Activated naive CD8-positive, alpha-beta T cell treated with anti-CD3 and anti-CD28 coated beads, Interleukin-2, amount 50 U/mL, for 24 hours (primary cell): ENCODE measurements at regions not wholly inside any gene's neighbourhood (a gene's known extent, or its start where the extent isn't known, plus 50 kb on each side); places are given as distances from the start of the nearest gene placed in this dataset.

Experiments
- ATAC-seq: fragments of 150-1000 bp; cut with Tn5 transposase; one replicate; pipeline ENCODE4 v1.10.0; 2021
- DNase-seq: peaks from one replicate; pipeline ENCODE4 v3.0.0; 2021
- H3K27ac Mint-ChIP-seq: one replicate; pipeline ENCODE4 v1.8.0; 2021; ENCODE audit warnings: mild to moderate bottlenecking, mixed read lengths
- H3K27me3 Mint-ChIP-seq: one replicate; pipeline ENCODE4 v1.8.0; 2021; ENCODE audit warnings: mixed read lengths
- H3K36me3 Mint-ChIP-seq: one replicate; pipeline ENCODE4 v1.8.0; 2021; ENCODE audit warnings: low read depth, mixed read lengths
- H3K4me1 Mint-ChIP-seq: one replicate; pipeline ENCODE4 v1.8.0; 2021; ENCODE audit warnings: mixed read lengths
- H3K4me3 Mint-ChIP-seq: one replicate; pipeline ENCODE4 v1.8.0; 2021; ENCODE audit warnings: mild to moderate bottlenecking, moderate library complexity, mixed read lengths
- H3K9me3 Mint-ChIP-seq: one replicate; pipeline ENCODE4 v1.8.0; 2021; ENCODE audit warnings: mixed read lengths

- Mint-ChIP-seq H3K9me3 (no peaks in the 10 kb centered on the region), H3K27me3 (peaks cover 5% of the 10 kb centered on the region), H3K36me3 (no peaks in the 10 kb centered on the region), H3K4me3 (no peak overlapping the region), H3K27ac (no peak overlapping the region), H3K4me1 (peaks cover 10% of the 10 kb centered on the region)
- DNase-seq (no peak), ATAC-seq (no peak)
Measured at GRCh38 chr7:144908943-144909556, 73.2 kb upstream of the TPK1 start.

- H3K27ac Mint-ChIP-seq, result peak overlapping the region; percentile 42
- no peaks in the 10 kb centered on the region for H3K36me3 Mint-ChIP-seq
- ATAC-seq (no peak), DNase-seq (no peak)
- peaks cover 5% of the 10 kb centered on the region for H3K27me3 Mint-ChIP-seq
- H3K9me3 Mint-ChIP-seq, result no peaks in the 10 kb centered on the region
- H3K4me1 Mint-ChIP-seq, result peaks cover 10% of the 10 kb centered on the region
- no peak overlapping the region for H3K4me3 Mint-ChIP-seq
Measured at GRCh38 chr7:144908324-144908723, 72.5 kb upstream of the TPK1 start.

- ATAC-seq, result no peak
- no peaks in the 10 kb centered on the region for H3K9me3 Mint-ChIP-seq
- no peaks in the 10 kb centered on the region for H3K36me3 Mint-ChIP-seq
- no peak overlapping the region for H3K4me3 Mint-ChIP-seq
- H3K27me3 Mint-ChIP-seq, result peaks cover 5% of the 10 kb centered on the region
- H3K27ac Mint-ChIP-seq, result no peak overlapping the region
- DNase-seq, result no peak
- peaks cover 10% of the 10 kb centered on the region for H3K4me1 Mint-ChIP-seq
Measured at GRCh38 chr7:144907577-144907976, 71.7 kb upstream of the TPK1 start.

GRCh38 chr7:144903201-144903600, 67.3 kb upstream of the TPK1 start:
- no peak overlapping the region for H3K27ac Mint-ChIP-seq
- peaks cover 5% of the 10 kb centered on the region for H3K4me1 Mint-ChIP-seq
- DNase-seq, result no peak
- H3K4me3 Mint-ChIP-seq, result no peak overlapping the region
- no peak for ATAC-seq
- no peaks in the 10 kb centered on the region for H3K9me3 Mint-ChIP-seq
- H3K27me3 Mint-ChIP-seq, result peaks cover 3% of the 10 kb centered on the region
- H3K36me3 Mint-ChIP-seq, result no peaks in the 10 kb centered on the region

- no peak overlapping the region for H3K4me3 Mint-ChIP-seq
- H3K4me1 Mint-ChIP-seq, result no peaks in the 10 kb centered on the region
- no peak overlapping the region for H3K27ac Mint-ChIP-seq
- H3K27me3 Mint-ChIP-seq, result no peaks in the 10 kb centered on the region
- no peaks in the 10 kb centered on the region for H3K36me3 Mint-ChIP-seq
- ATAC-seq (no peak), DNase-seq (no peak)
- no peaks in the 10 kb centered on the region for H3K9me3 Mint-ChIP-seq
Measured at GRCh38 chr7:144892761-144893160, 56.9 kb upstream of the TPK1 start.
